ENCODE measurements at regions not wholly inside any gene's neighbourhood (a gene's known extent, or its start where the extent isn't known, plus 50 kb on each side); places are given as distances from the start of the nearest gene placed in this dataset.
A peak's percentile ranks its signal among the peaks of the same experiment; 100 is the strongest.

GRCh38 chr6:4460586-4461475 is 315.4 kb upstream of the CDYL start:
- ATAC-seq (ENCODE audit: poor library complexity) (peak; percentile 96), DNase-seq (peak; percentile 86)
- intact Hi-C loops (cut with DNase I), result no loop called here

- DNase-seq (no peak), ATAC-seq (ENCODE audit: poor library complexity) (no peak)
- intact Hi-C loops (cut with DNase I), result no loop called here
Observed at GRCh38 chr6:4459996-4460395, 316.2 kb upstream of the CDYL start.

DNA sequence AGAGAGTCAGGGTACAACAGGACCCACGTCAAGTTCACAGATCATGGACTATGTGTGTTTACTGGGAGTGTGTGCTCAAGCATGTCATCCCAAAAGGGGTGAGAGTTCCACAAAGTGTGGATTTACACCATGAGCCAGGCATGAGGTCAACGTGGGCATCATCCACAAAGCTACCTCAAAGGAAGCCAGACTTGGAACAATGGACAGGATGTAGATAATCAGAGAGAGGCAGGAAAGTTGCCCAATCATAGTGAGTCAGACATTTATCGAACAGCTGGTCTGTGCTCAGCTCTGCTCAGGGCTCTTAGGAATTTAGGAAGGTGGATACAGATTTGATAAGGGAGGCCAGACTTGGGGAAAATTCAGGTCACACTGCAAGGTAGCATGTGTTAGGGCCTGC is 317.2 kb upstream of the CDYL start:
- ATAC-seq (ENCODE audit: poor library complexity) (no peak), DNase-seq (no peak)
- intact Hi-C loops (cut with DNase I), result no loop called here

- intact Hi-C loops (cut with DNase I), result no loop called here
- ATAC-seq (ENCODE audit: poor library complexity) (no peak), DNase-seq (no peak)
Observed at GRCh38 chr6:4451718-4452117, 316.3 kb upstream of the ECI2 start.

DNA sequence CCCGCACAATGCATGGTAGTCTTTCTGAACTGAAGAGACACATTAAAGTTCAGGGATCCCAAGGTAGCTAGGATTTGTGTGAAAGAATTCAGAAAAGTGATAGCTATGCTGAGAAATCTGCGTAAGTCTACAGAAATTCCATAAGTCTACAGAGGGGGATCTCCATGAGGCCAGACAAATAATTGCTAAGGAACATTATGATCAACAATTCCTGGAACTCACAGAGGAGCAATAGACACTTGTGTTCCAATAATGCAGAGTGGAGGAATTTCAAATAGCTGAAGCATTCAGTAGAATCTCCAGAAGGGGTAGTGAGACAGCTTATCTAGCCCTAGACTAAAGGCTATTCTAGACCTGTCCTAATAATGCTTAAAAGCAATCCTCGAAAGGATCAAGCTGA is 315.7 kb upstream of the ECI2 start:
- ATAC-seq (ENCODE audit: poor library complexity) (no peak), DNase-seq (no peak)
- intact Hi-C loops (cut with DNase I), result no loop called here

DNA sequence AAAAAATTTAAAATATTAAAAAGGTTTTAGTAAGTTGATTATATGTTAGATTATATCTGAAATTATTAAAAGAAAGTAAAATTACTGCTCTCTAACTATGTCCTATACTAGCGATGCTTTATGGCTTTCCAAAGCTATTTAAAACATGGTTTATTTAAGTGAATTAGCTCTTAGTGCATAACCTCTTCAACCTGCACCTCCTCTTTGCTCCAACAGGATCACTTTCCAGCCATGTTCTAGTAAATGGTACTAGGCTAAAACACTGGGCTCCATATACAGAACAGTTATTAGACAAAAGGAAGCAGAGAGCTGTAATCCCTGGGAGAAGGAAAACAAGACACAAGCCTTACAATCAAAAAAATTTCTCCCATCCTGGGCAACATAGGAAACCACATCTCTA is 314.9 kb upstream of the ECI2 start:
- DNase-seq (no peak), ATAC-seq (ENCODE audit: poor library complexity) (no peak)
- intact Hi-C loops (cut with DNase I), result no loop called here

DNA sequence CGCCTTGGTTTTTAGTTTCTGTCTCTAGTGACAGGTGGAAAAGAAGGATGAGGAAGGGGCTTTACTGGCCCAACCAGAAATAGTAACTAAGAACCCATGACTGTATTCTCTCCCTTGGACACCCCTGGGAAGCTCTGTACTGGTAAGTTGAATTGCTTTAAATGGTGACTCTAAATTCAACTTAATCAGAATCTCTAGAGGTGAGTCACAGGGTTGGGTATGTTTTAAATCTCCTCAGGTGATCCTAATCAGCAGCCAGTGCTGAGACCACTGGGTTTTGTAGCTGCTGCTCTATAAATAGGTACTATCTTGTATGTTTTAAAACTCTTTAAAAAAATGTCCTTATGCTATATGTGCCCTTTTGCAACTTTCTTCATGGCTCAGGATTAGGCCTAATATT is 314.0 kb upstream of the ECI2 start:
- DNase-seq (no peak), ATAC-seq (ENCODE audit: poor library complexity) (no peak)
- intact Hi-C loops (cut with DNase I), result no loop called here

DNA sequence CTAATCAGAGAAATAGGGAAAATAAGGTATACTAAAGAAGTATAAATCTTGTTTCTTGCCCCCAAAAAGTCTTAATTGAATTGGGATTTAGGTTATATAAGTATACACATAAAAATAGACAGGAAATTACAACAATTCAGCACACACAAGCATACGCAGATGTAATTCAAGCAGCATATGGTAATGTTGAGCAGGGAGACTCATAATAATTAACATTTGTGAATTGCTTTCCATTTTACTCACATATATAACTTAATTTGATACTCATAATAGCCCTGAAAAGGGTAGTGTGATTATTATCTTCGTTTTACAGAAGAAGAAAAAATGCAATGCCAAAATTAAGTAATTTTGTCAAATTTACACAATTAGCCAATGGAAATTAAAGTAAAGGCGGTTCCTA is 313.5 kb upstream of the ECI2 start:
- DNase-seq (no peak), ATAC-seq (ENCODE audit: poor library complexity) (no peak)
- intact Hi-C loops (cut with DNase I), result no loop called here

- no peak for ATAC-seq (ENCODE audit: poor library complexity)
- DNase-seq, result no peak
- intact Hi-C loops (cut with DNase I), result no loop called here
Observed at GRCh38 chr6:4447639-4448330, 312.4 kb upstream of the ECI2 start.

DNA sequence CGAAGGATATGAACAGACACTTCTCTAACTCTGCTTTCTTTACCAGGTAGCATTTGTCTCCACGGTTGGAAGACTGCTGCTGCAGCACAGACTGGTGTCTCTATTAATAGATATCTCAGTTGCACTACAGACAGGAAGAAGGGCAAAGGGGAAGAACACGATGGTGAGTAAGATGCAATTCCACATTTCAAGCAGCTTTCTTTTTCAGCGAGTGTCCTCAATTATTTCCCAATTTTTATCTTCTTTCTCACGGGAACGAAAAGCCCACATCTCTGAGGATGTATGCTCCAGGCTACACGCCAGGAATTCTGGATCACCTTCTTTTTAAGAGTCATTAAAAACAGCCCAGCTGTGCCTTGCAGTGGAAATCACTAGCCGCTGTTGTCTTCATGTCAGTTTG is 311.6 kb upstream of the ECI2 start:
- intact Hi-C loops (cut with DNase I), result no loop called here
- DNase-seq, result no peak

GRCh38 chr6:4441981-4442434 is 306.6 kb upstream of the ECI2 start:
- DNase-seq, result no peak
- ATAC-seq (ENCODE audit: poor library complexity), result no peak
- intact Hi-C loops (cut with DNase I), result no loop called here

More for the DNA sequence above, 311.6 kb upstream of the ECI2 start:
- peak; percentile 92 for ATAC-seq (ENCODE audit: poor library complexity)

DNA sequence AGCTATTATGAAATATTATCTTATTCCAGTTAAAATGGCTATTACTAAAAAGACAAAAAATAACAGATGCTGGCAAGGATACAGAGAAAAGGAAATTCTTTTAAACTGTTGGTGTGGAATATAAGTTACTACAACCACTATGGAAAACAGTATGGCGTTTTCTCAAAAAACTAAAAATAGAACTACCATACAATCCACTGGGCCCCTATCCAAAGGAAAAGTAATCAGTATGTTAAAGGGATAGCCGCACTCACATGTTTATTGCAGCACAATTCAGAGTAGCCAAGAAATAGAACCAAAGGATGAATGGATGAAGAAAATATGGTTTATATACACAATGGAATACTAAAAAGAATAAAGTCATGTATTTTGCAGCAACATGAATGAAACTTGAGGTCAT is 303.8 kb upstream of the ECI2 start:
- DNase-seq (no peak), ATAC-seq (ENCODE audit: poor library complexity) (no peak)
- intact Hi-C loops (cut with DNase I), result no loop called here

GRCh38 chr6:4437342-4437741 is 302.0 kb upstream of the ECI2 start:
- intact Hi-C loops (cut with DNase I), result no loop called here
- DNase-seq (no peak), ATAC-seq (ENCODE audit: poor library complexity) (no peak)

- peak; percentile 29 for ATAC-seq (ENCODE audit: poor library complexity)
- intact Hi-C loops (cut with DNase I), result no loop called here
- DNase-seq, result no peak
Observed at GRCh38 chr6:4435981-4436445, 300.6 kb upstream of the ECI2 start.

GRCh38 chr6:4434655-4435054 is 299.3 kb upstream of the ECI2 start:
- intact Hi-C loops (cut with DNase I), result no loop called here
- DNase-seq (no peak), ATAC-seq (ENCODE audit: poor library complexity) (no peak)

- DNase-seq (no peak), ATAC-seq (ENCODE audit: poor library complexity) (peak; percentile 86)
- intact Hi-C loops (cut with DNase I), result no loop called here
Observed at GRCh38 chr6:4433199-4433598, 297.8 kb upstream of the ECI2 start.

DNA sequence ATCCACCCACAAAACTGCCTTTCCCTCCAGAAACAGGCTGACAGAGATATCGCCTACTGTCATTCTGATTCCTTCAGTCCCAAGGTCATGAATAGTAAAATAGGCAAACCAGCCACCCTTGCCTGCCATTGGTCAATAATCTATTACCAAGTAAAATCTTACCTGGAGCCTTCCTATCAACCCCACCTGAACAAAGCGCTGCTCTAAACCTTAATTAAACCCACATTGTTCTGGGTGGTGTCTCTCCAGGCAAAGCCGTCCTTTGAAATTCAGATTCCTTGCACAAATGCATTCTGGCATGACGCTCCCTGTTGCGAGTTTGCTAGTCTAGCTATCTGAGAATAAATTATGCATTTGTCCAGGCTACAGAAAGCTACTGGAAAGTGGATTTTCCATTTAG is 291.6 kb upstream of the ECI2 start:
- intact Hi-C loops (cut with DNase I), result no loop called here
- ATAC-seq (ENCODE audit: poor library complexity) (no peak), DNase-seq (no peak)

GRCh38 chr6:4421837-4422236 is 286.5 kb upstream of the ECI2 start:
- intact Hi-C loops (cut with DNase I), result no loop called here
- ATAC-seq (ENCODE audit: poor library complexity) (no peak), DNase-seq (no peak)

- intact Hi-C loops (cut with DNase I), result no loop called here
- ATAC-seq (ENCODE audit: poor library complexity) (no peak), DNase-seq (no peak)
Observed at GRCh38 chr6:4420160-4420865, 284.9 kb upstream of the ECI2 start.

DNA sequence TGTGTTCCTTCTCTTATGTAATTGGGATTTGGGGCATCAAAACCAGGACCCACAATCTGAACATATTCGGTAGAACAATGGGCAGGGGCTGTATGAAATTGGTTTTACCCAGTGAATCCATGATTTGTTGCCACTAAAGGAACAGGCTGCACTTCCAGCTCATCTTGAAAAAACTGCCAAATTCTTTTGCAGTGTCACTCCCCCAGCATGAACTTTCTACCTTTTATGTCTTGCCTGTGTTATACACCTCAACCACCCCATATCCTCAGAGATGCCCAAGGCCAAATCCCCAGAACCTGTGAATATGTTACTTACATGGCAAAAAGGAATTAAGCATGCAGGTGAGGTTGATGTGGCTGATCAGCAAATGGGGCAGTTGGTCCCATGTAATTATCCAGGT is 280.2 kb upstream of the ECI2 start:
- DNase-seq, result no peak
- intact Hi-C loops (cut with DNase I), result no loop called here
- no peak for ATAC-seq (ENCODE audit: poor library complexity)
